GM18526 (cell line): ENCODE measurements at regions not wholly inside any gene's neighbourhood (a gene's known extent, or its start where the extent isn't known, plus 50 kb on each side); places are given as distances from the start of the nearest gene placed in this dataset.

Experiments
- POLR2A ChIP-seq: IDR thresholded peaks from 3 replicates; pipeline ENCODE4 v1.6.1; 2011; ENCODE audit not compliant: insufficient read length; ENCODE audit errors: extremely low read depth

- no peak for TF ChIP-seq POLR2A
Measured at GRCh38 chr3:194854206-194854605, 168.5 kb downstream of the FAM43A start.

- TF ChIP-seq POLR2A, result no peak
Measured at GRCh38 chr3:194854659-194855390, 169.1 kb downstream of the FAM43A start.

- TF ChIP-seq POLR2A, result no peak
Measured at GRCh38 chr3:194856296-194856695, 170.6 kb downstream of the FAM43A start.

GRCh38 chr3:194857469-194858113 lies 171.9 kb downstream of the FAM43A start:
- TF ChIP-seq POLR2A, result no peak

GRCh38 chr3:194858382-194858781 lies 172.7 kb downstream of the FAM43A start:
- TF ChIP-seq POLR2A, result no peak

- TF ChIP-seq POLR2A, result no peak
Measured at GRCh38 chr3:194860725-194861124, 175.0 kb downstream of the FAM43A start.

GRCh38 chr3:194861375-194861774 lies 175.7 kb downstream of the FAM43A start:
- TF ChIP-seq POLR2A, result no peak

GRCh38 chr3:194865061-194865460 lies 179.4 kb downstream of the FAM43A start:
- TF ChIP-seq POLR2A, result no peak

- TF ChIP-seq POLR2A, result no peak
Measured at GRCh38 chr3:194865615-194866014, 179.9 kb downstream of the FAM43A start.

GRCh38 chr3:194866236-194866635 lies 180.6 kb downstream of the FAM43A start:
- TF ChIP-seq POLR2A, result no peak

- TF ChIP-seq POLR2A, result no peak
Measured at GRCh38 chr3:194867270-194867983, 181.7 kb downstream of the FAM43A start.

- no peak for TF ChIP-seq POLR2A
Measured at GRCh38 chr3:194868831-194869230, 183.1 kb downstream of the FAM43A start.

GRCh38 chr3:194869482-194870169 lies 183.9 kb downstream of the FAM43A start:
- no peak for TF ChIP-seq POLR2A

GRCh38 chr3:194870394-194871110 lies 184.9 kb downstream of the FAM43A start:
- TF ChIP-seq POLR2A, result no peak
